Hematopoietic multipotent progenitor cell treated with erythropoietin and hydrocortisone succinate and interleukin-3 and kit ligand, for 17 days (in vitro differentiated cells): ENCODE measurements at regions not wholly inside any gene's neighbourhood (a gene's known extent, or its start where the extent isn't known, plus 50 kb on each side); places are given as distances from the start of the nearest gene placed in this dataset.

Source experiments
- DNase-seq: peaks from one replicate; pipeline ENCODE4 v3.0.0-alpha.2; 2015; ENCODE audit warnings: low spot score

- DNase-seq = no peak
These were observed 54.0 kb upstream of the STMND1 start for GRCh38 chr6:17047889-17048288.

GRCh38 chr6:17045581-17046322 lies 56.1 kb upstream of the STMND1 start:
- DNase-seq = no peak

GRCh38 chr6:17043148-17043522 lies 58.7 kb upstream of the STMND1 start:
- DNase-seq = no peak

GRCh38 chr6:17042422-17043147 lies 59.3 kb upstream of the STMND1 start:
- no peak for DNase-seq

GRCh38 chr6:17039266-17039665 lies 62.6 kb upstream of the STMND1 start:
- DNase-seq = no peak

- no peak for DNase-seq
These were observed 63.5 kb upstream of the STMND1 start for GRCh38 chr6:17038316-17038715.

- DNase-seq = no peak
These were observed 65.8 kb upstream of the STMND1 start for GRCh38 chr6:17036065-17036393.

GRCh38 chr6:17035257-17036064 lies 66.4 kb upstream of the STMND1 start:
- no peak for DNase-seq

- no peak for DNase-seq
These were observed 68.1 kb upstream of the STMND1 start for GRCh38 chr6:17033746-17034145.

- DNase-seq = no peak
These were observed 68.7 kb upstream of the STMND1 start for GRCh38 chr6:17032988-17033634.

- no peak for DNase-seq
These were observed 69.3 kb upstream of the STMND1 start for GRCh38 chr6:17032590-17032987.

GRCh38 chr6:17031961-17032360 lies 69.9 kb upstream of the STMND1 start:
- DNase-seq = no peak

GRCh38 chr6:17027441-17027840 lies 74.4 kb upstream of the STMND1 start:
- DNase-seq = no peak

- DNase-seq = no peak
These were observed 79.2 kb upstream of the STMND1 start for GRCh38 chr6:17022604-17023003.

GRCh38 chr6:17021539-17021889 lies 80.3 kb upstream of the STMND1 start:
- no peak for DNase-seq

GRCh38 chr6:17020889-17021538 lies 80.8 kb upstream of the STMND1 start:
- no peak for DNase-seq

GRCh38 chr6:17018425-17018824 lies 83.4 kb upstream of the STMND1 start:
- DNase-seq = no peak

GRCh38 chr6:17017416-17017815 lies 84.4 kb upstream of the STMND1 start:
- no peak for DNase-seq

- no peak for DNase-seq
These were observed 86.1 kb upstream of the STMND1 start for GRCh38 chr6:17015551-17016381.

- DNase-seq = no peak
These were observed 86.7 kb upstream of the STMND1 start for GRCh38 chr6:17015144-17015543.

GRCh38 chr6:17013701-17014100 lies 88.1 kb upstream of the STMND1 start:
- no peak for DNase-seq
